ENCODE measurements at regions not wholly inside any gene's neighbourhood (a gene's known extent, or its start where the extent isn't known, plus 50 kb on each side); places are given as distances from the start of the nearest gene placed in this dataset.

- no peak overlapping the region for H3K4me3 Mint-ChIP-seq (ENCODE audit: unreplicated experiment)
- no peak for TF ChIP-seq CTCF (IDR thresholded peaks at IDR 0.05)
- H3K27ac Mint-ChIP-seq (ENCODE audit: unreplicated experiment): no peak overlapping the region
- no peaks in the 10 kb centered on the region for H3K36me3 Mint-ChIP-seq (ENCODE audit: low read depth)
- no peaks in the 10 kb centered on the region for H3K27me3 Mint-ChIP-seq (ENCODE audit: low read depth)
- peaks cover 3% of the 10 kb centered on the region for H3K9me3 Mint-ChIP-seq (ENCODE audit: low read depth)
- H3K4me1 Mint-ChIP-seq (ENCODE audit: low read depth): no peaks in the 10 kb centered on the region
- DNase-seq (ENCODE audit: low spot score): no peak
Measured at GRCh38 chr2:180456801-180457200, 449.7 kb upstream of the CWC22 start.

GRCh38 chr2:180450841-180451240 is 443.7 kb upstream of the CWC22 start:
- Mint-ChIP-seq H3K27me3 (ENCODE audit: low read depth) (peaks cover 2% of the 10 kb centered on the region), H3K9me3 (ENCODE audit: low read depth) (no peaks in the 10 kb centered on the region), H3K27ac (ENCODE audit: unreplicated experiment) (no peak overlapping the region), H3K4me1 (ENCODE audit: low read depth) (no peaks in the 10 kb centered on the region), H3K4me3 (ENCODE audit: unreplicated experiment) (no peak overlapping the region), H3K36me3 (ENCODE audit: low read depth) (no peaks in the 10 kb centered on the region)
- DNase-seq (ENCODE audit: low spot score): no peak
- no peak for TF ChIP-seq CTCF (IDR thresholded peaks at IDR 0.05)

- no peak overlapping the region for H3K4me3 Mint-ChIP-seq (ENCODE audit: unreplicated experiment)
- no peak for DNase-seq (ENCODE audit: low spot score)
- H3K4me1 Mint-ChIP-seq (ENCODE audit: low read depth): no peaks in the 10 kb centered on the region
- H3K36me3 Mint-ChIP-seq (ENCODE audit: low read depth): no peaks in the 10 kb centered on the region
- no peak overlapping the region for H3K27ac Mint-ChIP-seq (ENCODE audit: unreplicated experiment)
- TF ChIP-seq CTCF (IDR thresholded peaks at IDR 0.05): no peak
- H3K9me3 Mint-ChIP-seq (ENCODE audit: low read depth): peaks cover 1% of the 10 kb centered on the region
- peaks cover 2% of the 10 kb centered on the region for H3K27me3 Mint-ChIP-seq (ENCODE audit: low read depth)
Measured at GRCh38 chr2:180449171-180449915, 442.2 kb upstream of the CWC22 start.

GRCh38 chr2:180446492-180446891 is 439.4 kb upstream of the CWC22 start:
- Mint-ChIP-seq H3K9me3 (ENCODE audit: low read depth) (peaks cover 4% of the 10 kb centered on the region), H3K4me3 (ENCODE audit: unreplicated experiment) (no peak overlapping the region), H3K4me1 (ENCODE audit: low read depth) (no peaks in the 10 kb centered on the region), H3K36me3 (ENCODE audit: low read depth) (no peaks in the 10 kb centered on the region), H3K27ac (ENCODE audit: unreplicated experiment) (no peak overlapping the region), H3K27me3 (ENCODE audit: low read depth) (peaks cover 2% of the 10 kb centered on the region)
- no peak for DNase-seq (ENCODE audit: low spot score)
- no peak for TF ChIP-seq CTCF (IDR thresholded peaks at IDR 0.05)

- no peak overlapping the region for H3K4me3 Mint-ChIP-seq (ENCODE audit: unreplicated experiment)
- no peak overlapping the region for H3K27ac Mint-ChIP-seq (ENCODE audit: unreplicated experiment)
- DNase-seq (ENCODE audit: low spot score): no peak
- H3K27me3 Mint-ChIP-seq (ENCODE audit: low read depth): peaks cover 1% of the 10 kb centered on the region
- H3K36me3 Mint-ChIP-seq (ENCODE audit: low read depth): no peaks in the 10 kb centered on the region
- H3K4me1 Mint-ChIP-seq (ENCODE audit: low read depth): no peaks in the 10 kb centered on the region
- no peak for TF ChIP-seq CTCF (IDR thresholded peaks at IDR 0.05)
- H3K9me3 Mint-ChIP-seq (ENCODE audit: low read depth): peaks cover 4% of the 10 kb centered on the region
Measured at GRCh38 chr2:180443888-180444287, 436.8 kb upstream of the CWC22 start.
